Activated T-helper 2 cell treated with anti-CD3 and anti-CD28 coated beads, Interferon-gamma antibody, Interleukin-2, Interleukin-4, amounts not matched to agents 10 μg/mL and 5 μg/mL and 100 μg/mL, durations not matched to agents 14 hours and 24 hours and 36 hours (primary cell): ENCODE measurements at regions not wholly inside any gene's neighbourhood (a gene's known extent, or its start where the extent isn't known, plus 50 kb on each side); places are given as distances from the start of the nearest gene placed in this dataset.

Source experiments
- DNase-seq: peaks from one replicate; pipeline ENCODE4 v3.0.0; 2021; ENCODE audit warnings: low spot score
- H3K27ac Mint-ChIP-seq: one replicate; pipeline ENCODE4 v1.8.0; 2021; ENCODE audit warnings: mixed read lengths
- H3K27me3 Mint-ChIP-seq: one replicate; pipeline ENCODE4 v1.8.0; 2021; ENCODE audit warnings: low read depth, mixed read lengths
- H3K36me3 Mint-ChIP-seq: one replicate; pipeline ENCODE4 v1.8.0; 2021; ENCODE audit warnings: low read depth, mixed read lengths
- H3K4me1 Mint-ChIP-seq: one replicate; pipeline ENCODE4 v1.8.0; 2021; ENCODE audit warnings: low read depth, mixed read lengths
- H3K4me3 Mint-ChIP-seq: one replicate; pipeline ENCODE4 v1.8.0; 2021; ENCODE audit warnings: low read depth, mild to moderate bottlenecking, moderate library complexity, mixed read lengths
- H3K9me3 Mint-ChIP-seq: one replicate; pipeline ENCODE4 v1.8.0; 2021; ENCODE audit warnings: mixed read lengths
- intact Hi-C: fragments of 100-400 bp; cut with micrococcal nuclease; formaldehyde crosslinking; loops from one replicate; pipeline ENCODE4 v1.15.1; 2023

DNA sequence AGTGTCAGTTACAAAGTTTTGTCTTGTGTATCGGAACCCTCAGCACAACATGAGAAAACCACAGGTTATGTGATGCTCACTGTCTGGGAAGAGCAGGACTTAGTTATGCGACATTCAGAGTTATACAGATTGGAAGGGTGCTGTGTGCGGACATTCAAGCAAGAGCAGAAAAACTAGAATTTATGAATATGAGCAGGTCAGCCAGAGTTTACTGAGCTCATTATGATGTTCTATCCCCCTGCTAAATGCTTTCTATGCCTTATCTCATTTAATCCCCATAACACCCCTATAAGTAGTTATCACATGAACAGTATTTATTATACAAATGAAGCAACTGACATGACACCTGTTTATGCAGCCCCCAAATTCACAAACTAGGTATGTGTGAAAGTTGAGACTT lies 1083.2 kb downstream of the FLRT2 start:
- H3K36me3 Mint-ChIP-seq: no peaks in the 10 kb centered on the region
- H3K9me3 Mint-ChIP-seq: peaks cover 3% of the 10 kb centered on the region
- H3K4me1 Mint-ChIP-seq: no peaks in the 10 kb centered on the region
- no peaks in the 10 kb centered on the region for H3K27me3 Mint-ChIP-seq
- intact Hi-C loops: no loop called here
- H3K27ac Mint-ChIP-seq: no peak overlapping the region
- DNase-seq: no peak
- no peak overlapping the region for H3K4me3 Mint-ChIP-seq

DNA sequence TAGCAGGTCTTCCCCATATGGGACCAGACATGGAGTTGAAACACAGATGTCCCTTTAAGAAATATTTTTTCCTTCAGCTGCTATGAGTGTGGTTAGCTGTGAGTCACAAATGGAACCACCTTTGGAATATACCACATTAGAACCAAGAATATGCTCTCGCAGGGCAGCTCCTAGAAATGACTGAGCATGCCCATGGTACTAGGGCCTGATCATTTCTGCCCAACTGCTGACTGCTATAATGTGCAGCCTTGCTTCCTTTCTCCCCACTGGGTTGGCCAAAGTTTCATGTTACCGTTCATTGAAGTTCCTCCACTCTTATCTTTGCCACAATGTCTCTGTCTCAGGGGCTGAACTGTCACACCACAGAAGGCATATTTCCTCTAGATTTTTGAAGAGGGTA lies 1074.6 kb downstream of the FLRT2 start:
- no peak overlapping the region for H3K4me3 Mint-ChIP-seq
- no peaks in the 10 kb centered on the region for H3K36me3 Mint-ChIP-seq

DNA sequence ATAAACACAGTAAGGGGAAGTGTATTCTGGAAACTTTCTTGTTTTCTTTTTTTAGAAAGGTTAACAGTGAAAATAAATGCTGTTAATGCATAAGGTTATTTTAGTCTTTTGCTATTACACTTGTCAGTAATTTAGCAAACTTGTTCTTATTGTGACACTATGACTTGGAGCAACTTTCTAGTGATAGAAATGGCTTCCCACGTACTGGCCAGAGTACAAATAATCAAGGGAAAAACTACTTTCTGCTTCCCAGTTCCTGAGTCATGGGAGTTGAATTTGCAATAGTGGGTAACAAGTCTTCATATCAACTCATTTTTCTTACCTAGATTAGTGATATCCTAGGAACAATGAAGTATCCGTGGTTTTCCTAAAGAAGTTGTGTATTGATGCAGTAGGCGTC lies 1072.3 kb downstream of the FLRT2 start:
- Mint-ChIP-seq H3K4me1 (no peaks in the 10 kb centered on the region), H3K4me3 (no peak overlapping the region), H3K27me3 (no peaks in the 10 kb centered on the region), H3K36me3 (no peaks in the 10 kb centered on the region), H3K9me3 (peaks cover 21% of the 10 kb centered on the region), H3K27ac (no peak overlapping the region)
- intact Hi-C loops: no loop called here
- no peak for DNase-seq

More for the DNA sequence above, 1074.6 kb downstream of the FLRT2 start:
- peaks cover 21% of the 10 kb centered on the region for H3K9me3 Mint-ChIP-seq
- H3K27ac Mint-ChIP-seq: no peak overlapping the region
- intact Hi-C loops: no loop called here
- no peaks in the 10 kb centered on the region for H3K27me3 Mint-ChIP-seq
- no peaks in the 10 kb centered on the region for H3K4me1 Mint-ChIP-seq
- DNase-seq: no peak

DNA sequence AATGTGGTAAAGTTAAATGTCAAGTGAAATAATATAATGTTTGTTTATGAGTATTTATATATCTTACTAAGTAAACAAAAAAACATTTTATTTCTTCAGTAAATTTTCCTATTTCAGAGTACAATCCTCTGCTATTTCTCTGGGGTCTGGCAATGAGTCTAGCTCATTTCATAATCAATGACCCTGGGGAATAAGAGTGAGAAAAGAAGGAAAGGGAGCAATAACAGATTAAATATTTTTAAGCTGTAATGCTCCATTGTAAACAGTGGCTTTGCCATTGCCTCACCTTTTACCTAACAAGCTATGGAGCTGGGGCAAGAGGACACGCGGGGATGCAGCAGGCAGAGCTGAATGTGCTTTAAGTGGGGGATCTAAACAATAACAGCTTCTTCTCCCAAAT lies 1071.9 kb downstream of the FLRT2 start:
- Mint-ChIP-seq H3K36me3 (no peaks in the 10 kb centered on the region), H3K27me3 (no peaks in the 10 kb centered on the region), H3K4me1 (no peaks in the 10 kb centered on the region), H3K27ac (no peak overlapping the region), H3K9me3 (peaks cover 21% of the 10 kb centered on the region), H3K4me3 (no peak overlapping the region)
- DNase-seq: no peak
- intact Hi-C loops: no loop called here

DNA sequence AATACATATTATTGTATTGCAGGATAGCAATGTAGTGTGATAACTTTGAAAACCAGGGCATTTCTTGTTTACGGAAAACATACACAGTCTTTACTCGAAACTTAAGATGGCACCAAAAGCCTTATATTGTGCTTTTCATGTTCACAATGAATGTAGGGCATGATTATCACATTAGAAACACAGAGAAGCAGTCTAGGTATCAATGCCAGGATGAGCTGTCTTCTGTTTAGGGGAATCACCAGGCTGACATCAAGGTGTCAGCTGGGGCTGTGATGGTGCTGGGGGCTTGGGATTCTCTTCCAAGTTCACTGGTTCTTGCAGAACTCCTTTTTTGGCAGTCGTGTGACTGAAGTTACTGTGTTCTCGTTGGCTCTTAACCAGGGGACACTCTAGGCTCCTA lies 1067.3 kb downstream of the FLRT2 start:
- H3K27me3 Mint-ChIP-seq: no peaks in the 10 kb centered on the region
- H3K36me3 Mint-ChIP-seq: no peaks in the 10 kb centered on the region
- intact Hi-C loops: no loop called here
- DNase-seq: no peak
- H3K4me3 Mint-ChIP-seq: no peak overlapping the region
- H3K4me1 Mint-ChIP-seq: no peaks in the 10 kb centered on the region
- H3K27ac Mint-ChIP-seq: no peak overlapping the region
- peaks cover 17% of the 10 kb centered on the region for H3K9me3 Mint-ChIP-seq

DNA sequence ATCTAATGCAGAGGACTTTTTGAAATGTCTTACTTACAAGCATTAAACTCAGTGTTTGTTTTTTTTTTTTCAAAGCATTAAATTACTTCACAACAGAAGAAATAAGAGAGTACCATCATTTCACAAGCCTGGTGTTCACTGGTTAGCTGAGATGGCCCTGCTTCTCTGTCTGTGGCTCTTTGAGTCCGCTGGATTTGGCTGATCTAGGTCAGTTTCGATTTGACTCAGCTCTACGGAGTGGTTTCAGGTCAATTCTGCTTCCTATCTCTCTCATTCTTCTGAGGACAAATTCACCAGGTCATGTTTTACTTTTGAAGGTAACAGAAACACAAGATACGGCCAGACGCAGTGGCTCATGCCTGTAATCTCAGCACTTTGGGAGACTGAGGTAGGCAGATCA lies 1066.1 kb downstream of the FLRT2 start:
- DNase-seq: no peak
- Mint-ChIP-seq H3K27me3 (no peaks in the 10 kb centered on the region), H3K36me3 (no peaks in the 10 kb centered on the region), H3K4me1 (no peaks in the 10 kb centered on the region), H3K4me3 (no peak overlapping the region), H3K27ac (no peak overlapping the region), H3K9me3 (peaks cover 23% of the 10 kb centered on the region)
- intact Hi-C loops: no loop called here

DNA sequence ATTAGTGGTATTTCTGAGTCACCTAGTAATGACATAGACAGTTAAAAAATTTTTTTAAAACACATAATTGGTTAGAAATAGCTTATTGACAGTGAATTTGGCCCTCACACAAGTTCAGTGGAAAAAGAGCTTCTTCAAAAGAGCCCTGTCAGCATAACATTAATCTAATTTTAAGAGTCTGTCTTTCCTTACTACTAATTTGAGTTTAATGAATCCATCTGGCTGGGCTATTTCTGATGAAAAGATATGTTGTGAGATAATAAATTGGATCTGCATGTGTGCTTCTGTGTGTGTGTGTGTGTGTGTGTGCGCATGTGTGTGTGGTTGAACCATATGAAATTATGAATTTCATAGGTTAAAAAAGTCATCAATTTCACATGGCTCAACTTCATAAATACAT lies 1045.2 kb downstream of the FLRT2 start:
- no peak for DNase-seq
- Mint-ChIP-seq H3K9me3 (peaks cover 14% of the 10 kb centered on the region), H3K4me1 (no peaks in the 10 kb centered on the region), H3K27ac (no peak overlapping the region), H3K4me3 (no peak overlapping the region), H3K27me3 (no peaks in the 10 kb centered on the region), H3K36me3 (no peaks in the 10 kb centered on the region)
- intact Hi-C loops: no loop called here

DNA sequence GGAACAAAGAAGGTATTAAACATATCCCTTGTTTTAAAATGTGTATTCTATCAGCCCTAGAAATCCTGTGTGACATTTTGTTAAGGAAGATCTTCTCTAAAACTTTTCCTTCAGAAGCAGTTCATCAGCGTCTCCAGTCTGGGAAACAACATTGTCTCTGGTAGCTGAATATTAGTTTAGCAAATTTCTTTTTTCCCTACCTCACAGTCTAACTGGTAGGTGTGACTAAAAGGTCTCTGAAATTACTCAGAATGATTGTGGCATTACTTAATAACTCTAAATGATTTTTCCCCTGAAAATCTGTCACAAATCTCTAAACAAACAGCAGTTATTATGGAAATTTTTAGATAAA lies 1044.8 kb downstream of the FLRT2 start:
- Mint-ChIP-seq H3K9me3 (peaks cover 11% of the 10 kb centered on the region), H3K4me1 (no peaks in the 10 kb centered on the region), H3K27ac (no peak overlapping the region), H3K36me3 (no peaks in the 10 kb centered on the region), H3K4me3 (no peak overlapping the region), H3K27me3 (no peaks in the 10 kb centered on the region)
- no peak for DNase-seq
- intact Hi-C loops: no loop called here

DNA sequence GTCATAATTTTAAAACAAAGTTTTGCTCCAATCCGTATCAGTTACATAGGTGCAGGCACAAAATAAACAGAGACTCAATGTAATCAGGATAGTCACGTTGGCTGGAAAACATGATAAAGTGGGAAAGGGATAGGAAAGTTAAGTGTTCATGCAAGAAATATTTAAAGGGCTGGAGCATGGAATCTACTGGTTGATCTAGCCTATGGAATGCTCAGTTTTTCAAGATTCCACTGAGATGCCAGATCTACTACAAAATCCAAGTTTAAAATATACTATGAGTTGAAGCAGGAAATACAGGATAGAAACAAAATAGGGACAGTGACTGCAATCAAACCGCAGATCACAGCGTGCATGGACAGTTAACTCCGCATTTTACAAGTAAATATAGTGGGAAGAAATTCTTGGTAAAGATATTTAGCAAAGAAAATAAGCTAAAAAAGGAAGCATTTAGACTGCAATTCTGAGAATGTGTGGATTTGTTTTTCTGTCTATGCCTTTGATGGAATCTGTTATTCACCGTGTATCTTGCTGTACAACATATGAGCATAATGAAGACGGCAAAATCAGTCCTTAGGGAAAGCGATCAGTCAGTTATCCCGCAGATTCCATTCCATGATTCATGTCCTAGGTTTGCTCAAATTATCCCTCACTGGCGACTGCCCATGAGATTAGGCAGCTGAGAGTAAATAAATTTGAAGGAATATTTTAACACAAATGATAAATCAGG lies 1044.3 kb downstream of the FLRT2 start:
- Mint-ChIP-seq H3K36me3 (no peaks in the 10 kb centered on the region), H3K27me3 (no peaks in the 10 kb centered on the region), H3K4me1 (no peaks in the 10 kb centered on the region), H3K27ac (no peak overlapping the region), H3K9me3 (peaks cover 5% of the 10 kb centered on the region), H3K4me3 (no peak overlapping the region)
- intact Hi-C loops: no loop called here
- DNase-seq: no peak

DNA sequence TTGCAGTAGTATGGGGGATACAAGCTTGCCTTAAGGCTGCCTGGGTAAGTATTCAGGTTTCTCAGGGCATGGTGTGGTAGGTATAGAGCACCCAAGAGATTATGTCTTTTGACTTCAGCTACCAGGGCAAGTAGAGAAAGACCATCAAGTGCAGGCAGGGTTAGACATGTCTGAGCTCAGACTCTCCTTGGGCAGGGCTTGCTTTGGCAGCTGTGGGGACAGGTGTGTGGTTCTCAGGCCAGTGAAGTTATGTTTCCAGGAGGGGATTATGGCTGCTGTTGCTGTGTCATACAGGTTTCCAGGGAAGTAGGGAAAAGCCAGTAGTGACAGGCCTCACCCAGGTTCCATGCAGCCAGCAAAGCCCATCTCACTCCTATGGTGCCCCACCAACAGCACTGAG lies 1040.4 kb downstream of the FLRT2 start:
- Mint-ChIP-seq H3K27ac (no peak overlapping the region), H3K27me3 (no peaks in the 10 kb centered on the region), H3K4me3 (no peak overlapping the region), H3K4me1 (no peaks in the 10 kb centered on the region), H3K9me3 (no peaks in the 10 kb centered on the region), H3K36me3 (no peaks in the 10 kb centered on the region)
- intact Hi-C loops: no loop called here
- DNase-seq: no peak

DNA sequence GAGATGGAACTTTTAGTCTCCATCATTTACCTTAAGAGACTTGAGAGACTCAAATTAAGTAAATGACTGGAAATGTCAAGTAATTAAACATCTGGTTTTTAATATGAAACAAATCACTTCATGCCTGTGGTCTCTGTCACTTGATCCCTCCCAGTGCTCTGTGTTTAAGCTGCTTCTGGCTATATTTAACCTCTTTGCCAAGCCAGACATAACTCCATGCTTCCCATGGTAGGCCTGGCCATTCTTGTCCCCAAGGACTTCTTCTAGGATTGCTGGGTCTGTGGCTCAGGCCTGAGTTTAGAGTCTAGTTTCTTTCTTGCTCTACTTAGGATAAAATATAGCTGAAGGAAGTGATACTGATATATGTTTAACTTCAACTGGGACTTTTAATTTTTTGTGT lies 1013.6 kb downstream of the FLRT2 start:
- Mint-ChIP-seq H3K27ac (no peak overlapping the region), H3K27me3 (no peaks in the 10 kb centered on the region), H3K4me3 (no peak overlapping the region), H3K9me3 (no peaks in the 10 kb centered on the region), H3K36me3 (no peaks in the 10 kb centered on the region), H3K4me1 (no peaks in the 10 kb centered on the region)
- intact Hi-C loops: no loop called here
- no peak for DNase-seq

DNA sequence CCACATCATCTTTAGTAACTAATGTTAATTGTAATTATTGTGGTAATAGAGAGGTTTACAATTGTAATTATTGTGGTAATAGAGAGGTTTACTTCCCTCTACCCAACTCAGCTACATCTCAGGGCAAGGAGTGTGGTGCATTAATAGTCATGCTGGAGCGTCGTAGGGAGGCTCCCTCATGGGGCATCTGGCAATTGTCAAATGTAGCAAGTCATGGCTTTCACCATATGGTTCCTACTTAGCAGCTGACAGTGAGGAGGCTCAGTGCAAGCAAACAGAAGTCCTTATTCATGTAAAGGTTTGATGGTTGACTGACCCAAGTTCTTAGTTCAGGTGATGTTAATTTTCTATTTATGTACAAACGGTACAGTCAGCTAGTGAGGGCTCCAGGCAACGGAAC lies 1012.0 kb downstream of the FLRT2 start:
- Mint-ChIP-seq H3K27me3 (no peaks in the 10 kb centered on the region), H3K4me1 (no peaks in the 10 kb centered on the region), H3K9me3 (no peaks in the 10 kb centered on the region), H3K36me3 (no peaks in the 10 kb centered on the region), H3K27ac (no peak overlapping the region), H3K4me3 (no peak overlapping the region)
- no peak for DNase-seq
- intact Hi-C loops: no loop called here

DNA sequence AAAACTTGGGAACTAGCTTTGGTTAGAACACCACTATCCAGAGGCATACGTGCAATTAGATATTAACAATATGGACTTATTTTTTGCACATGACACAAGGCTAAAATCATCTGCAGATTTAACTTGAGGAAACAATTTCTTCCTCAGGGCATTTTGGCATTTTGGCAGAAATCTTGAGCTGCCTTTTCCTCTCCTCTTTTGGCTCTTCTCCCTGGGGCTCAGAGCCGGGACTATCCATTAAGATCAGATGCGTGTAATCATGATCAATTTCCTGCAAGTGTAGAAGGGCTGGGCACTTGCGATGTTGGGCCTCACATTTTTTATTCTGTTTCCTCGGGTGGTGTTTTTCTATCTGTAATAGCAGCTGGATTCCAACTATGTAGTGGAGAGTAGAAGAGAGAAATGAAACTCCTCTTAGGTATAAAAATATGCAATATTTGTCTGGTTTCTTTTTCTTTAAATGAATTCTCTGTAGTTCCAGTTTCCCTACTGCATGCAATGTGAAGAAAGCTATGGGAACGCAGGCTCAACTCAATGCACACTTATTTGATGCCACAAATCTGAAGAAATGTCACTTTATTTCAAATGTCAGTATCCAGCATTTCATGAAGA lies 1010.8 kb downstream of the FLRT2 start:
- no peaks in the 10 kb centered on the region for H3K9me3 Mint-ChIP-seq
- no peak overlapping the region for H3K27ac Mint-ChIP-seq
- no peaks in the 10 kb centered on the region for H3K36me3 Mint-ChIP-seq
- intact Hi-C loops: no loop called here
- H3K27me3 Mint-ChIP-seq: no peaks in the 10 kb centered on the region
- H3K4me1 Mint-ChIP-seq: no peaks in the 10 kb centered on the region
- DNase-seq: no peak
- no peak overlapping the region for H3K4me3 Mint-ChIP-seq
